Fibroblast of upper back skin (primary cell): ENCODE measurements at regions not wholly inside any gene's neighbourhood (a gene's known extent, or its start where the extent isn't known, plus 50 kb on each side); places are given as distances from the start of the nearest gene placed in this dataset.

ENCODE experiments used
- DNase-seq: peaks from one replicate; pipeline ENCODE4 v3.0.0-alpha.2; 2013

- DNase-seq, result peak; percentile 6
Measured at GRCh38 chr4:166498546-166498945, 625.5 kb downstream of the TLL1 start.

- no peak for DNase-seq
Measured at GRCh38 chr4:166499820-166500219, 626.8 kb downstream of the TLL1 start.

- DNase-seq, result peak; percentile 40
Measured at GRCh38 chr4:166501941-166502382, 628.9 kb downstream of the TLL1 start.

- no peak for DNase-seq
Measured at GRCh38 chr4:166502660-166503059, 629.6 kb downstream of the TLL1 start.

GRCh38 chr4:166506051-166506450 is 633.0 kb downstream of the TLL1 start:
- DNase-seq, result no peak

- DNase-seq, result no peak
Measured at GRCh38 chr4:166512267-166512666, 639.2 kb downstream of the TLL1 start.

GRCh38 chr4:166518315-166518714 is 645.3 kb downstream of the TLL1 start:
- DNase-seq, result no peak

GRCh38 chr4:166518776-166519175 is 645.7 kb downstream of the TLL1 start:
- no peak for DNase-seq

- no peak for DNase-seq
Measured at GRCh38 chr4:166519774-166520173, 646.7 kb downstream of the TLL1 start.

- DNase-seq, result peak; percentile 76
Measured at GRCh38 chr4:166527500-166527899, 654.5 kb downstream of the TLL1 start.

- no peak for DNase-seq
Measured at GRCh38 chr4:166531703-166532102, 658.7 kb downstream of the TLL1 start.

GRCh38 chr4:166535865-166536264 is 662.8 kb downstream of the TLL1 start:
- no peak for DNase-seq

GRCh38 chr4:166538491-166539005 is 665.5 kb downstream of the TLL1 start:
- peak; percentile 41 for DNase-seq

GRCh38 chr4:166546009-166546408 is 673.0 kb downstream of the TLL1 start:
- DNase-seq, result no peak

- no peak for DNase-seq
Measured at GRCh38 chr4:166577639-166578038, 656.7 kb downstream of the SPOCK3 start.

GRCh38 chr4:166585491-166585890 is 648.8 kb downstream of the SPOCK3 start:
- no peak for DNase-seq

GRCh38 chr4:166594326-166594946 is 639.9 kb downstream of the SPOCK3 start:
- peak; percentile 55 for DNase-seq

GRCh38 chr4:166600264-166600663 is 634.0 kb downstream of the SPOCK3 start:
- DNase-seq, result no peak

GRCh38 chr4:166602068-166602467 is 632.2 kb downstream of the SPOCK3 start:
- DNase-seq, result no peak

- DNase-seq, result no peak
Measured at GRCh38 chr4:166622425-166622977, 611.8 kb downstream of the SPOCK3 start.

- DNase-seq, result no peak
Measured at GRCh38 chr4:166625018-166625637, 609.2 kb downstream of the SPOCK3 start.

GRCh38 chr4:166628454-166628853 is 605.8 kb downstream of the SPOCK3 start:
- no peak for DNase-seq

- DNase-seq, result no peak
Measured at GRCh38 chr4:166635367-166635766, 598.9 kb downstream of the SPOCK3 start.

GRCh38 chr4:166637816-166638215 is 596.5 kb downstream of the SPOCK3 start:
- DNase-seq, result no peak
